ENCODE measurements at regions not wholly inside any gene's neighbourhood (a gene's known extent, or its start where the extent isn't known, plus 50 kb on each side); places are given as distances from the start of the nearest gene placed in this dataset.

GRCh38 chr14:85417396-85417795 lies 112.5 kb upstream of the FLRT2 start:
- TF ChIP-seq GABPA (IDR thresholded peaks at IDR 0.05; ENCODE audit: low read depth) (no peak), CTCF (IDR thresholded peaks at IDR 0.05; ENCODE audit: insufficient read depth, low read length) (no peak)
- Histone ChIP-seq H3K4me3 (replicated peaks; ENCODE audit: insufficient read depth, low read length) (no peak overlapping the region), H3K27me3 (ENCODE audit: insufficient read depth, poor library complexity, severe bottlenecking) (no peaks in the 10 kb centered on the region), H3K27ac (replicated peaks) (peak overlapping the region; percentile 50; the same call in 1 of the 2 replicates)
- DNase-seq (ENCODE audit: low read depth in 1 of 2, low spot score in 1 of 2) = no peak

- Histone ChIP-seq H3K27ac (replicated peaks) (no peak overlapping the region), H3K27me3 (ENCODE audit: insufficient read depth, poor library complexity, severe bottlenecking) (no peaks in the 10 kb centered on the region), H3K4me3 (replicated peaks; ENCODE audit: insufficient read depth, low read length) (no peak overlapping the region)
- DNase-seq (ENCODE audit: low read depth in 1 of 2, low spot score in 1 of 2) = no peak
- TF ChIP-seq SPI1 (IDR thresholded peaks at IDR 0.05; ENCODE audit: borderline replicate concordance, low read depth) (no peak), REST (IDR thresholded peaks at IDR 0.05; ENCODE audit: insufficient replicate concordance, low read depth) (no peak), GABPA (IDR thresholded peaks at IDR 0.05; ENCODE audit: low read depth) (no peak), POLR2AphosphoS5 (IDR thresholded peaks at IDR 0.05; ENCODE audit: low read depth) (no peak), CTCF (IDR thresholded peaks at IDR 0.05; ENCODE audit: insufficient read depth, low read length) (no peak)
Observed at GRCh38 chr14:85418721-85419120, 111.2 kb upstream of the FLRT2 start.

- no peak for TF ChIP-seq GABPA (IDR thresholded peaks at IDR 0.05; ENCODE audit: low read depth)
- Histone ChIP-seq H3K27ac (replicated peaks) (no peak overlapping the region), H3K27me3 (ENCODE audit: insufficient read depth, poor library complexity, severe bottlenecking) (no peaks in the 10 kb centered on the region), H3K4me3 (replicated peaks; ENCODE audit: insufficient read depth, low read length) (no peak overlapping the region)
- no peak for DNase-seq (ENCODE audit: low read depth in 1 of 2, low spot score in 1 of 2)
Observed at GRCh38 chr14:85420278-85420677, 109.7 kb upstream of the FLRT2 start.

- Histone ChIP-seq H3K27ac (replicated peaks) (peak overlapping the region; percentile 40; the same call in 1 of the 2 replicates), H3K27me3 (ENCODE audit: insufficient read depth, poor library complexity, severe bottlenecking) (no peaks in the 10 kb centered on the region), H3K4me3 (replicated peaks; ENCODE audit: insufficient read depth, low read length) (no peak overlapping the region)
- TF ChIP-seq POLR2AphosphoS5 (IDR thresholded peaks at IDR 0.05; ENCODE audit: low read depth) (no peak), GABPA (IDR thresholded peaks at IDR 0.05; ENCODE audit: low read depth) (no peak), SPI1 (IDR thresholded peaks at IDR 0.05; ENCODE audit: borderline replicate concordance, low read depth) (no peak), REST (IDR thresholded peaks at IDR 0.05; ENCODE audit: insufficient replicate concordance, low read depth) (no peak), CTCF (IDR thresholded peaks at IDR 0.05; ENCODE audit: insufficient read depth, low read length) (no peak)
- no peak for DNase-seq (ENCODE audit: low read depth in 1 of 2, low spot score in 1 of 2)
Observed at GRCh38 chr14:85420707-85421106, 109.2 kb upstream of the FLRT2 start.
